ENCODE measurements at regions not wholly inside any gene's neighbourhood (a gene's known extent, or its start where the extent isn't known, plus 50 kb on each side); places are given as distances from the start of the nearest gene placed in this dataset.
"Not testable (repeated sequence)": the region's sequence is repeated elsewhere in the genome, so short reads cannot be mapped to it uniquely, and the experiment has no call there.

DNA sequence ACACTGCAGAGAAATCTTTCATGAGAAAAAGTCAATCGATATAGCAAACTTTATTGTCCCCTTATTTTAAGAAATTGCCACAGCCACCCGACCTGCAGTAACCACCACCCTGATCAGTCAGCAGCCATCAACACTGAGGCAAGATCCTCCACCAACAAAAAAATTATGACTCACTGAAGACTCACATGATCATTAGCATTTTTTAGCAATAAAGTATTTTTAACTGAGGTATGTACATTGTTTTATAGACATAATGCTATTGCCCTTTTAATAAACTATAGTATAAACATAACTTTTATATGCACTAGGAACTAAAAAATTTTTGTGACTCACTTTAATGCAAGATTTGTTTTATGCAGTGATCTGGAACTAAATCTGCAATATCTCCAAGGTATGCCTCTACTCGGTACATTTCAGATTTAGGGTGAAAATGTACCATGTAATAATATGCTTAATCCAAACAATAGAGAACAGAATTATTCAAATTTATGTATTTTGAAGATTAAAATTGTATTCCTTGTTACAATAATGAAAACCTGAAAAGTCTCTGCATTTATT, 79.2 kb upstream of the CEP126 start:
- no peak for DNase-seq (ENCODE audit: low read depth)
- H3K4me3 ChIP-seq (ENCODE audit: low read length) = no peak overlapping the region
- TF ChIP-seq, protein P1, sequence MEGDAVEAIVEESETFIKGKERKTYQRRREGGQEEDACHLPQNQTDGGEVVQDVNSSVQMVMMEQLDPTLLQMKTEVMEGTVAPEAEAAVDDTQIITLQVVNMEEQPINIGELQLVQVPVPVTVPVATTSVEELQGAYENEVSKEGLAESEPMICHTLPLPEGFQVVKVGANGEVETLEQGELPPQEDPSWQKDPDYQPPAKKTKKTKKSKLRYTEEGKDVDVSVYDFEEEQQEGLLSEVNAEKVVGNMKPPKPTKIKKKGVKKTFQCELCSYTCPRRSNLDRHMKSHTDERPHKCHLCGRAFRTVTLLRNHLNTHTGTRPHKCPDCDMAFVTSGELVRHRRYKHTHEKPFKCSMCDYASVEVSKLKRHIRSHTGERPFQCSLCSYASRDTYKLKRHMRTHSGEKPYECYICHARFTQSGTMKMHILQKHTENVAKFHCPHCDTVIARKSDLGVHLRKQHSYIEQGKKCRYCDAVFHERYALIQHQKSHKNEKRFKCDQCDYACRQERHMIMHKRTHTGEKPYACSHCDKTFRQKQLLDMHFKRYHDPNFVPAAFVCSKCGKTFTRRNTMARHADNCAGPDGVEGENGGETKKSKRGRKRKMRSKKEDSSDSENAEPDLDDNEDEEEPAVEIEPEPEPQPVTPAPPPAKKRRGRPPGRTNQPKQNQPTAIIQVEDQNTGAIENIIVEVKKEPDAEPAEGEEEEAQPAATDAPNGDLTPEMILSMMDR (conservative IDR thresholded peaks at IDR 0.05; ENCODE audit: low read depth, low read length) = no peak

DNA sequence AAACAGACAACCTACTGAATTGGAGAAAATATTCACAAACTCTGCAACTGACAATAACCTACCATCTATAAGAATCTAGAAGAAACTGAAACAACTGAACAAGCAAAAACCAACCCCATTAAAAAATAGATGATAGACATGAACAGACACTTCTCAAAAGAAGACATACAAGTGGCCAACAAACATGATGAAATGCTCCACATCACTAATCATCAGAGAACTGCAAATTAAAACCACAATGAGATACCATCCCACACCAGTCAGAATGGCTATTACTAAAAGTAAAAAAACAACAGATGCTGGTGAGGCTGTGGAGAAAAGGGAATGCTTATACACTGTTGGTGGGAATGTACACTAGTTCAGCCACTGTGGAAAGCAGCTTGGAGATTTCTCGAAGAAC, 84.3 kb upstream of the CEP126 start:
- DNase-seq (ENCODE audit: low read depth); H3K4me3 ChIP-seq (ENCODE audit: low read length): not testable (repeated sequence)

DNA sequence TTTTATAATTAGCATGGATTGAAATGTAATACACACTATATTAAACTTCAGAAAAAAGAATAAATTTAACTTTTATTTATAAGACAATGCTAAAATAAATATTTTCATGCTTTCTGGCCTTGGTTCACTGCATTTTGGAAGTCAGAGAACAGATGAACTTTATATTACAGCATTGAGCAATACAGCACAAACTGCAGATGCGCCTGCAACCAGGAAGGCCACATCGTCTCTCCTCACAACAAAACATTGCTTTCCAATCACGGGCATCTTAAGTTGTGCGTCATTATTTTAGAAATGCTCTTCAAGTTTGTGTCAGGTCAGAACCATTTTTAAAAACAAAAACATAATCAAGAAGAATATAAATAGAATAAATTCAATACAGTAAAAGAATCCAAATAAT, 89.3 kb upstream of the CEP126 start:
- no peak for DNase-seq (ENCODE audit: low read depth)
- H3K4me3 ChIP-seq (ENCODE audit: low read length) = no peak overlapping the region
- TF ChIP-seq, protein P1 (conservative IDR thresholded peaks at IDR 0.05; ENCODE audit: low read depth, low read length) = no peak

DNA sequence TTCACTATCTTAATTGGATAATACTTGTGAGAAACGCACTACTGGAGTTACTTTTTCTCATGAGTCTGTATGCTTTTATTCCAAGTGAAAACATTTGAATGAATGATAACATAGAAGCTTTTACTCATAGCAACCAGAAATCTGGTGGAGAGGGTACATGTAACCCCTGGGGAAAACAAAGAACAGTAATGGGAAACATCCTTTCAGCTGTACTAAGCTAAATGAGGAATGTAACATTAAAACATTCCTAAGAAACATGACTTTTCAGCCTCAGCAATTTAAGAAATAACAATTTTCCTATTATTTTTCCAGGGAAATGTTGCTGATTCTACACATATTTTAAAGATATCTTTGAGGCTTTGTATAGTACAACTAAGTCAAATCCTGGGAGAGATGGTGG, 97.2 kb upstream of the CEP126 start:
- TF ChIP-seq, protein P1 (conservative IDR thresholded peaks at IDR 0.05; ENCODE audit: low read depth, low read length) = no peak
- no peak for DNase-seq (ENCODE audit: low read depth)
- H3K4me3 ChIP-seq (ENCODE audit: low read length) = no peak overlapping the region

DNA sequence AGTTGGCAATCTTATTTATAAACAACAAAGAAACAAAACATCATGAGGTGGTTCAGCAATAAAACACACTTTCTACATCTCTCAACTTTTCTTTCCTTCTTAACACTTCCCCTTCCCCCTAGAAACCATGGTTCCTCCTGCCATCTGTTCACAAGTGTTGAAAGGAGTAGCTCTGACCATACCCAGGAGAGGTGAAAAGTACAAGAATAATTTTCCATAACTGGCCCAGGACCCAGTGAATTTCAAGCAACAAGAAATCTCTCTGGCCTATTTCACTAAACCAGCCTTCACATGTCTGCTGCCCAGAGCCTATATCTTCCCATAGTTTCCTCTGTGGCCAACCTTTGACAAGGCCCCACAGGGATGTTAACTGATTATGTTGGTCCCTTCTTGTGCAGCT, 98.2 kb upstream of the CEP126 start:
- H3K4me3 ChIP-seq (ENCODE audit: low read length) = no peak overlapping the region
- TF ChIP-seq, protein P1 (conservative IDR thresholded peaks at IDR 0.05; ENCODE audit: low read depth, low read length) = no peak
- no peak for DNase-seq (ENCODE audit: low read depth)

DNA sequence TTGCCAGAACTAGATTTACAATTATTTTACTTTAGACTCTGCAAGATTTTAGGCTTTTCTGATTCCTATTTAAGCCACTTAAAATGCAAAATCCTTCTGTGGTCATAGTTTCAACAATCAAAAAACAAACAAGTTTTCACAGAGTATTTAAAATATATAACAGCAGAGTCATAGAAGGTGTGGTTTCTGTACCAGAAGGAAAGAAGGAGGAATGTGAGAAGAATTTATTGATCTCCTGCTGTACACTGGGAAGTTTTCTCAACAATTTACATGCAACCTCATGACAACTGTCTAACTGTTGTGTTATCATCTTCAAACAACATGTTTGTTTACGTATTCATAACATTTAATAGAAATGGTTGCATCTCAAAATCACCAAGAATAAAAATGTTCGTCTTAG, 102.3 kb upstream of the CEP126 start:
- no peak for DNase-seq (ENCODE audit: low read depth)
- TF ChIP-seq, protein P1 (conservative IDR thresholded peaks at IDR 0.05; ENCODE audit: low read depth, low read length) = no peak
- no peak overlapping the region for H3K4me3 ChIP-seq (ENCODE audit: low read length)

DNA sequence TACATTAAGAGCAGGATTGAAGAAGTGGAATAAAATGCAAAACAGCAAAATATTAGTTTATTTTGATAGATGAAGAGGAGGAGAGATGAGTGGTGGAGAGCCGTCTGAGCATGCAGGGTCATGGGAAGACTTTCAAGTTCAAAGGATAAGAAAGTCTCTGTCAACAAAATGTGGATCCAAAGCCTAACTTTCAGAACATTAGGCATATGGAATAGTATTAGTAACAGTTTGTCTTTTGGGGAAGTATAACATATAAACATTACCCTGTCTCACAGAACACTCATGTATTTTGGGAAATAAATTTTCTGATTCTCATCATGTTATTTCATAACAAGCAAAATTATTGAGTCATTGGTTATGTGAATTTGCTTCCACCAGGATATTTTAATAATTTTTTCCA, 104.3 kb upstream of the CEP126 start:
- no peak for DNase-seq (ENCODE audit: low read depth)
- no peak overlapping the region for H3K4me3 ChIP-seq (ENCODE audit: low read length)
- TF ChIP-seq, protein P1 (conservative IDR thresholded peaks at IDR 0.05; ENCODE audit: low read depth, low read length) = no peak

DNA sequence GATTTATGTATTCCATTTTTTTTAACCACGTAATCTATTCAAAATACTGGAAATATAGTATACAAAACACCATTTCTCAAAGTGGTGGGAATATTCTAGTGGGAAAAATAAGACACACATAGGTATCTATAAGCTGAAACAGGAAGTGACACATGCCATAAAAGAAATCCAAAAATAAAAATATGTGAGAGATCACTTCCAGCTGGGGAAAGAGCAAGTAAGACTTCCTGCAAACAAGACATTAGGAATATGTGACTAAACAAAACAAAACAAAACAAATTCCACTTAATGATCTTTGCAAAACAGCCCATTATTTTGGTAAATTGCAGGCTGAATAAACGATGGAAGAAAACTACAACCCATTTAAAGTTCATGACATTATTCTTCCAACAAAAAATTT, 107.3 kb upstream of the CEP126 start:
- TF ChIP-seq, protein P1 (conservative IDR thresholded peaks at IDR 0.05; ENCODE audit: low read depth, low read length) = no peak
- no peak for DNase-seq (ENCODE audit: low read depth)
- no peak overlapping the region for H3K4me3 ChIP-seq (ENCODE audit: low read length)

Data from retinal pigment epithelial cell (primary cell).